SK-N-MC (cell line): ENCODE measurements at regions not wholly inside any gene's neighbourhood (a gene's known extent, or its start where the extent isn't known, plus 50 kb on each side); places are given as distances from the start of the nearest gene placed in this dataset.
"Not testable (repeated sequence)": the region's sequence is repeated elsewhere in the genome, so short reads cannot be mapped to it uniquely, and the experiment has no call there.

ENCODE experiments used
- DNase-seq: peaks from one replicate; pipeline ENCODE4 v3.0.0-alpha.2; 2011; ENCODE audit warnings: low read depth, low spot score
- H3K27ac ChIP-seq: fragments of 200-600 bp; sonication (generic); 2 replicates; pipeline ENCODE4 v1.5.1; 2016; ENCODE audit warnings: mixed run types
- H3K36me3 ChIP-seq: fragments of 200-600 bp; sonication (generic); 2 replicates; pipeline ENCODE4 v1.6.1; 2017; ENCODE audit warnings: antibody characterized with exemption, low read length, mixed read lengths; ENCODE audit not compliant: insufficient read depth
- H3K4me3 ChIP-seq: fragments of 200-600 bp; sonication (generic); 2 replicates; pipeline ENCODE4 v1.5.1; 2016
- H3K9ac ChIP-seq: fragments of 200-600 bp; sonication (generic); 2 replicates; pipeline ENCODE4 v1.8.0; 2017; ENCODE audit warnings: mixed run types, mixed read lengths; ENCODE audit not compliant: insufficient read length
- H3K9me3 ChIP-seq: fragments of 200-600 bp; sonication (generic); 2 replicates; pipeline ENCODE4 v1.6.1; 2017; ENCODE audit warnings: low read depth, mild to moderate bottlenecking, antibody characterized with exemption, low read length, moderate library complexity, mixed read lengths
- EZH2 ChIP-seq: fragments of 200-600 bp; sonication (generic); IDR thresholded peaks from one replicate; pipeline ENCODE4 v1.6.1; 2017; ENCODE audit warnings: antibody characterized with exemption
- FOXP2 ChIP-seq: optimal IDR thresholded peaks from 2 replicates; pipeline ENCODE3; 2011; ENCODE audit warnings: mild to moderate bottlenecking, moderate library complexity; ENCODE audit not compliant: insufficient read depth; ENCODE audit errors: extremely low read length, control extremely low read depth
- POLR2AphosphoS5 ChIP-seq: IDR thresholded peaks from 2 replicates; pipeline ENCODE4 v1.6.1; 2012; ENCODE audit warnings: mild to moderate bottlenecking, low read depth, low read length, borderline replicate concordance

DNA sequence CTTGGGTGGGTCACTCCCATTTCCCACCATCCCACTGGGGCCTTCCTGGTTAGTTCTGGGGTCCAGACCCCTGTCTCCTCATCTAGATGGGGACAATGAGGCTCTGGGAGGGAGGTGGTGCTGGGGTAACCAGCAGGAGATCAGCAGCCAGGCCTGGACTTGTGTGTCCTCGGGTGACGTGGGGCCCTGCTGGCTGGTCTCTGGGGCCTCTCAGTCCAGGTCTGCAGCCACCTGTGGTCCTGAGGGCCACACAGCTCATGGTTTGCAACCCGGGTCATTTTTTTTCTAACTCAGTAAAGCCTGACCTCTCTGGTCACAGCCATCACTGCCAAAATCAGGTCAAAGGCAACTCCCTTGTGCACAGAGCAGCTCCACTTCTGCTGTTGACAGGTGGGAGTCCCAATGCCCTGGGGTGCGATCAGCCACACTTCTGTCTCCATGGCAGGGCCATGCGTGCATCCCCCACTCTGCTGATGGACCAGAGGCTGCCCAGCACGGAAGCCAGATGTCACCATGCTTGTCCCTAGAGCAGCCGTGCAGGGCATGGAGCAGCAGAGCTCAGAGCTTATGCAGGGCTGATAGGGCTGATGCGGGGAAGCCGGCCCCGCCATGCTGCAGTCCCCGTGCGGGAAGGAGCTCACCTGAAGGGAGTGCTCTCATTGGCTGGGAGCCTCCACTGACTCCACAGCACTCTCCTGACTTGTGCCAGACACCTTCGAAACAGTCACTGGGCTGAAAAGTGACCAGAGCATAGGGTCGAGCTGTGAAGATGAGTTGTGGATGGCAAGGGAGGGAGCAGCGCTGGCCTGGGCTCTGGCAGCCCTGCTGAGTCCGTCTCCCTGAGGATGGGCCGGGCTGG is 250.9 kb downstream of the ADGRD1 start:
- TF ChIP-seq POLR2AphosphoS5 (no peak), EZH2 (no peak), FOXP2 (no peak)
- no peak for DNase-seq
- Histone ChIP-seq H3K9me3 (no peaks in the 10 kb centered on the region), H3K4me3 (no peak overlapping the region), H3K36me3 (no peaks in the 10 kb centered on the region), H3K27ac (no peak overlapping the region), H3K9ac (no peak overlapping the region)

DNA sequence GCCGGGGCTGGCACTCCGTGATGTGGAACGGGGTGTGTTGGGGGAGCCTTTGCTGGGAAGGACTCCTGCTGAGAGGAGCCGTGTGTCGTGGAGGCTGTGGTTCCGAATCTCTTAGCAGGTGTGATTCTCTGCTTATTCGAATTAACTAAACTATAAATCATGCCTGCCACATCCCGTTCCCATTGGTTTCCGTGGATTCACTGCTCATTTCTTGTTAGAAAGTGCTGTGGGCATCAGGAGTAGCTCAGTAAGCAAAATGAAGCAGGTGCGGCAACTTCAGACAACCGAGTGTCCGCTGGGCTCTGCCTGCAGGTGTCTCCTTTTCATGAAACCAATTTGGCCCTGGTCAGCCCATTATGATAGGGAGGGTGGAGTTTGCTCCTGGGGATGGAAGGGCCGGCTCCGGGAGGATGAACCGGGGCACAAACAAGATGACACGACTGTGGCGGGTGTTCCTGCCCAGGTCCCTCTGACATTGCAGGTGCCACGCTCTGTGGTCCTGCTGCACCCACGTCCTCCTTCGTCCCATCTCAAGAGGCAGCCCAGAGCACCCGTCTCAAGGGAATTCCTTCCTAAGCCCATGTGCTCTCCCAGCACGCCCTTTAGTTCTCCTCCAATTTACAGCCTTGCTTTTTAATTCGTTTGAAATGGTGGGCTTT is 251.7 kb downstream of the ADGRD1 start:
- not testable (repeated sequence) for H3K36me3 ChIP-seq, H3K27ac ChIP-seq, H3K4me3 ChIP-seq, H3K9me3 ChIP-seq, DNase-seq, H3K9ac ChIP-seq

DNA sequence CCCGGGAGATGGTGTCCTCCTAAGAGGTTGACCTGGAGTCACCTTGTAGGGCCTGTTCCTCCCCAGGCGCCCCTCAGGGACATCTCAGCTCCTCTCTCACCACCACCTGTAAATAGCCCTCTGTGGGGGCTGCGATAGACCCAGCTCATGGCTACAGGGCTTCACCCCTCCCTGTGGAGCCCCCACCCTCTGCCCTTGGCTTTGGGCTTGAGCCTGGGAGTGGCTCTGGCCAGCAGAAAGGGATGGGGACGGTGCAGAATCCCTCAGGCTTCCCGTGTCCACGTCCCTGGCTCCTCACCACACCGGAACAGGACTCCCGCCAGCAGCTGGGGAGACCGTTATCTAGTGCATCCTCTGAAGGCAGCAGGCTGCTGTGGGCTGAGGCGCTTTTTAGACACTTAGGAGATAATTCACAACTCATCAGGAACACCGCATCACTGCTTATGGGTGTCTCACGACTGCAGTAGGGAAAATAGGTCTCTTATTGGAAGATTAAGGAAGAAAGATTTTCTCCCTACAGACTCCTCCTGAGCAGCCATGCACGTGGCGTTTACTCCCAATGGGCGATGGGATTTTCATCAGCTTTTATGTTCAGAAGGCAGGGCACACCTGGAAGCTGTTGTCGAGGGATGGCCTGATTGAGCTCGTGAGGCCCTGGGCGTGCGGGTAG is 253.1 kb downstream of the ADGRD1 start:
- H3K27ac ChIP-seq, H3K4me3 ChIP-seq, DNase-seq, H3K36me3 ChIP-seq, H3K9me3 ChIP-seq, H3K9ac ChIP-seq: not testable (repeated sequence)

DNA sequence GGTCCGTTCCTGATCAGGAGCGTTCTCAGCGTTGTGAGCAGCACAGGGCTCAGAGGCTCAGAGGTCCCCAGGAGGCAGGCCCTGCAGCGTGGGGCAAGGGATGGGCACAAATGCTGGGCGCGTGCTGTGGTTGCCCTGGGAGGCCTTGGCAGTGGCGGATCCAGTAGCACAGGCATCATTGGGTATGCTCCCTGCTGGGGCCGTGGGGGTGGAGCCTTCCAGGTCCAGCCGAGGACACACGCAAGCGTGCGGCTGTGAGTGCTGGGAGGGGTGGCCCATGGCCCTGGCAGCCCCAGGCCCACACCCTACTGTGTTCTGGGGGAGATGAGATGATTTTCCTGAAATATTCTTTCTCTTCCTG is 253.6 kb downstream of the ADGRD1 start:
- not testable (repeated sequence) for DNase-seq, H3K36me3 ChIP-seq, H3K27ac ChIP-seq, H3K9me3 ChIP-seq, H3K4me3 ChIP-seq, H3K9ac ChIP-seq

DNA sequence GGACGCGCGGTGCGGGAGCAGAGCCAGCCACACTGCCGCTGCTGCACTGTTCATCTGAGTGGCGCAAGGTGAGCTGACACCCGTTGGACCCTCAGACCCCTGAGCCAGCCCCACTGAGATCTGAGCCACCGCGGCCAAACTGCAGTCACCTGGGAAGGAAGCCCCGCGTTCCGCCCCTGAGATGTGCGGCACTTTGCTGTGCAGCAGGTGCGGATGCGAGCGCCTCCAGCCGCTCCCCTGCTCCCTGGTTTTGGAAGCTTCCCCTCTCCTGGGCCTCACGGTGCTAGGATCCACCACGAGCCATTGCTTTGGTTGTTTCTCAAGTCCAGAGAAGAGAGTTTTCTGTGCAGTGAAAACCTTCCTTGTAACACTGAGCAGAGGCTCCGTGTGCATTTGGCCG is 254.1 kb downstream of the ADGRD1 start:
- not testable (repeated sequence) for H3K27ac ChIP-seq, H3K9me3 ChIP-seq, H3K4me3 ChIP-seq, H3K9ac ChIP-seq, DNase-seq, H3K36me3 ChIP-seq

DNA sequence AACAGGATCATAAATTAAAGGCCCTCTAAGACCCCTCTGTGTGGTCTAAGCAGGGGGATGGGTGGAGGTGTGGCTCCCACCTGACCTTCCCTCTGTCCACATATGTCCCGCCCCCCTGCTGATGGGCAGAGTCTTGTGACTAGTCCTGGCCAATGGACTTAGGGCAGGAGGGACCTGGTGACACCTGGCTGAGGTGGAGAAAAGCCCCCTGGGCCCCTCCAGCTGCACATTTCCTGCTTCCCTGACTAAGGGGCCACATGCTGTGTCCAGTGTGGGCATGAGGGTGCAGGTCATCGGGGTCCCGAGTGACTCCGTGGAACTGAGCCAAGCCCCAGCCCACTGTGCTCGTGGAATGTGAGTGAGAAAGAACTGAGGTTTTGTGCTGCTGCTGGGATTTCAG is 254.7 kb downstream of the ADGRD1 start:
- no peak overlapping the region for H3K4me3 ChIP-seq
- no peak overlapping the region for H3K9ac ChIP-seq
- no peak for TF ChIP-seq POLR2AphosphoS5
- TF ChIP-seq EZH2: no peak
- no peak for TF ChIP-seq FOXP2
- no peaks in the 10 kb centered on the region for H3K36me3 ChIP-seq
- no peak overlapping the region for H3K27ac ChIP-seq
- H3K9me3 ChIP-seq: no peaks in the 10 kb centered on the region
- no peak for DNase-seq

DNA sequence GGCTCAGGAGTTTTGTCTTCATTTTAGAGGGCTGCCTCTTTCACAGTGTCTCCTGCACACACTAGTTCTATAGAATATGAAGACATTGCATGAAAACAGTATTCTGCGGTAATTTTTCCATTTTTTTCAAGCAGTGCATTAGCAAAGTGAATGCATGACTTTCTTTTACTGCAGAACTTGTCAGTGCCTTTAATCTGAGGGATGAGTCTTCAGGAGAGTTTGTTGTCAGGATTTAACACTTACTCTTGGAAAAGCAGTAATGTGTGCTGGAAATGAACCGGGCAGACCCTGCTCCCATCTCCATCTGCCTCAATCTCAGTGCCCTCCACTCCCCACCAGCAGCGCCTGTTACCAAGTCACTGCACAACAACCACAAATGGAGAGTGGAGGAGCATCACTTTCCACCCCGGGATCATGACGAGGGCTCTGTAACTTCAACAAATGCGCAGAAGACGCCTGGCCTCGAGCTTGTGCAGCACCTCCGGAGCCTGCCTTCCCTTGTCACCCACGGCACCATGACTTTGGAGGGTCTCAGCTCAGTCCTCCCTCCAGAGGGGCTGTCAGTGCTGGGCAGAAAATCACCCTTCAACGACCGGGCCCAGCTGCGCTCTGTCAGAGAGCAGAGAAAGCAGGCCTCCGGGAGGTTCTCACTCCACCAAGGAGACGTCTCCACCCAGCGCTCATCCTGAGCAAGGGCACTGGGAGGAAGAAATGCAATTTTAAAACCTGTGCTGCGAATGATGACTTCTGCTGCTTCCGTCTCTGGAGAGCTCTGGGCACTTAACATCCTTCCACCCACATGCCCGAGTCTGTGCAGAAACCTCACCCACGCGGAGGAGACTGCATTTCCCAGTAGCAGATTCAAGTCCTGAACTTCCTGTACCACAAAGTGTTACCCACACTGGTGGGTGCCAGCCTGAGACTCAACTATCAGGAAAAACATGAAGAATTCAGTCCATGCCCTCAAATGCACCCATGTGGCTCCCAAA is 255.7 kb downstream of the ADGRD1 start:
- Histone ChIP-seq H3K9me3 (no peaks in the 10 kb centered on the region), H3K36me3 (no peaks in the 10 kb centered on the region), H3K9ac (no peak overlapping the region), H3K4me3 (no peak overlapping the region), H3K27ac (no peak overlapping the region)
- no peak for DNase-seq
- TF ChIP-seq FOXP2 (no peak), EZH2 (no peak), POLR2AphosphoS5 (no peak)

DNA sequence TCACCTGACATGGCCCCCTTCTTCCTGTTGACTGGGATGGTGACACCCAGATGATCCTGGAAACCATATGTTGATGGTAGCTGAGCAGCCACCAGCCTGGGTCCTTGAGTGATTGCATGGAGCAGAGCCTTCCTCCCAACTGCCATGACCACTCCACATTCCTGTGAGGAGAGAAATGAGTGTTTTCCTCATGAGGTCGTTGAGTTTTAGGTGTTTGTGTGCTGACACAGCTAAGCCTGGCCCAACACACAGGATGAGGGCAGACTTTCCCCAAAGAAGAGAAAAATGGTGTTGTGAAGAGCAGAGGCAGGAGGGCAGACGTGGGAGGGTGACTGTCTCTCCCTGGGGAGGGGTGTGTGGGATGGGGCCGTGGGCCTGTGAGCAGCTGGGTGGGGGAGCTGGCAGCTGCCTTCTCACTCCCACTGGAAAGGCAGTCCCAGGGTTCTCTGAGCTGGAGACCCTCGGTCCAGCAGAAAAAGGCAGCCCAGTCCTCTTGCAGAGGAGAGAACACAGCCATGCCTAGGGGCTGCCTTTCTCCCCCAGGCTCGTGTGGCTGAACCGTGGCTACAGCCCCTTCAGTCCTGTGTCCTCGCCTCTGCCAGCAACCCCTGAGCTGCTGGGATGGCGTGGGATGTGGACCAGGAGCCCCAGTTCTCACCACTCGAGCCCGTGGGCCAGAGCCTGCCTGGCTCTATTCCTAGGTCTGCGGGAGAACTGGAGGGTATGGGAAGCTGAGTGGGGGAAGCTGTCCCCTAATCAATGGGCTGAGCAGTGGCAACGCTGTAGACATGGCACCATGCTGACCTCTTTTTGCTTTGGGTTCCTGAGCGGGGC is 257.0 kb downstream of the ADGRD1 start:
- DNase-seq: no peak
- no peak overlapping the region for H3K27ac ChIP-seq
- H3K9me3 ChIP-seq: no peaks in the 10 kb centered on the region
- H3K9ac ChIP-seq: no peak overlapping the region
- no peaks in the 10 kb centered on the region for H3K36me3 ChIP-seq
- TF ChIP-seq FOXP2: no peak
- no peak for TF ChIP-seq POLR2AphosphoS5
- no peak for TF ChIP-seq EZH2
- no peak overlapping the region for H3K4me3 ChIP-seq
